HG03442 (cell line): ENCODE measurements at regions not wholly inside any gene's neighbourhood (a gene's known extent, or its start where the extent isn't known, plus 50 kb on each side); places are given as distances from the start of the nearest gene placed in this dataset.

Experiments used
- ATAC-seq: cut with Tn5 transposase; IDR thresholded peaks from one replicate; pipeline ENCODE4 v1.9.1; 2021; ENCODE audit warnings: mild to moderate bottlenecking, moderate library complexity; ENCODE audit not compliant: unreplicated experiment

- no peak for ATAC-seq
Measured at GRCh38 chr18:8942909-8943545, 159.5 kb upstream of the NDUFV2 start.

GRCh38 chr18:8943900-8944870, 158.3 kb upstream of the NDUFV2 start:
- no peak for ATAC-seq

GRCh38 chr18:8944871-8945245, 157.6 kb upstream of the NDUFV2 start:
- no peak for ATAC-seq

GRCh38 chr18:8945514-8945913, 157.0 kb upstream of the NDUFV2 start:
- no peak for ATAC-seq

GRCh38 chr18:8946066-8946838, 156.2 kb upstream of the NDUFV2 start:
- ATAC-seq, result no peak

GRCh38 chr18:8947566-8947965, 154.9 kb upstream of the NDUFV2 start:
- ATAC-seq, result no peak

- no peak for ATAC-seq
Measured at GRCh38 chr18:8948011-8948410, 154.5 kb upstream of the NDUFV2 start.

GRCh38 chr18:8948471-8949149, 153.9 kb upstream of the NDUFV2 start:
- ATAC-seq, result no peak

- no peak for ATAC-seq
Measured at GRCh38 chr18:8949206-8949605, 153.3 kb upstream of the NDUFV2 start.

- peak; percentile 53 for ATAC-seq
Measured at GRCh38 chr18:8951491-8951890, 151.0 kb upstream of the NDUFV2 start.

GRCh38 chr18:8952174-8952573, 150.3 kb upstream of the NDUFV2 start:
- no peak for ATAC-seq

- ATAC-seq, result no peak
Measured at GRCh38 chr18:8952769-8953760, 149.4 kb upstream of the NDUFV2 start.

GRCh38 chr18:8957731-8958130, 144.8 kb upstream of the NDUFV2 start:
- ATAC-seq, result no peak

GRCh38 chr18:8958660-8959059, 143.8 kb upstream of the NDUFV2 start:
- no peak for ATAC-seq

GRCh38 chr18:8959551-8960135, 142.9 kb upstream of the NDUFV2 start:
- ATAC-seq, result no peak

GRCh38 chr18:8960740-8961657, 141.5 kb upstream of the NDUFV2 start:
- no peak for ATAC-seq

GRCh38 chr18:8962192-8962779, 140.2 kb upstream of the NDUFV2 start:
- ATAC-seq, result no peak
